A549 (cell line): ENCODE measurements at regions not wholly inside any gene's neighbourhood (a gene's known extent, or its start where the extent isn't known, plus 50 kb on each side); places are given as distances from the start of the nearest gene placed in this dataset.

Experiments used
- ATAC-seq, 2 experiments: fragments of 200-7000 bp in 1 of 2; fragments of >200 bp in 1 of 2; cut with Nextera tagmentation in 1 of 2; cut with Tn5 transposase in 1 of 2; 3 replicates each; pipeline versions ENCODE4 v1.8.0 to v1.9.1; 2018 to 2020; ENCODE audit warnings: mild to moderate bottlenecking in 1 of 2, moderate library complexity in 1 of 2
- CTCF ChIA-PET: fragments of 300-600 bp; sonication (Branson Sonifier 250); formaldehyde crosslinking; extraction: SDS; loops from one replicate; lab custom pipeline; 2021; ENCODE audit warnings: antibody characterized with exemption, inconsistent platforms; lab: Yijun Ruan, JAX
- POLR2A ChIA-PET: fragments of 350-600 bp; formaldehyde crosslinking; extraction: SDS; loops from one replicate; lab custom pipeline; 2021; ENCODE audit warnings: antibody characterized with exemption, inconsistent platforms; lab: Yijun Ruan, JAX
- DNase-seq, 2 experiments: peaks; one replicate each; pipeline versions ENCODE4 v3.0.0 to v3.0.0-alpha.2; 2011 to 2016; ENCODE audit warnings: low read depth in 1 of 2, low spot score in 1 of 2
- FAIRE-seq: peaks from 2 replicates; lab custom pipeline; 2011; peaks lifted over from hg19 to GRCh38; lab: Jason Lieb, UNC
- H3K27ac ChIP-seq, 2 experiments: fragments of >200 bp; sonication (Bioruptor Twin); formaldehyde crosslinking; 3 replicates each; pipeline ENCODE4 v1.5.1; 2016 to 2017
- H3K4me1 ChIP-seq: fragments of >200 bp; sonication (Bioruptor Twin); formaldehyde crosslinking; 3 replicates; pipeline ENCODE4 v1.6.1; 2016
- H3K4me2 ChIP-seq: fragments of >200 bp; sonication (Bioruptor Twin); formaldehyde crosslinking; 3 replicates; pipeline ENCODE4 v1.6.1; 2016
- H3K4me3 ChIP-seq: fragments of >200 bp; sonication (Bioruptor Twin); formaldehyde crosslinking; 3 replicates; pipeline ENCODE4 v1.5.1; 2016
- H3K9me3 ChIP-seq: fragments of >200 bp; sonication (Bioruptor Twin); formaldehyde crosslinking; 3 replicates; pipeline ENCODE4 v1.6.1; 2016
- ATOH8 ChIP-seq: fragments of 250-450 bp; sonication (Bioruptor Pico); IDR thresholded peaks from 2 replicates; pipeline ENCODE4 v1.5.0; 2020; ENCODE audit warnings: low read depth, mild to moderate bottlenecking, moderate library complexity
- CBX8 ChIP-seq: fragments of 200-600 bp; sonication (generic); IDR thresholded peaks from 2 replicates; pipeline ENCODE4 v1.6.1; 2016
- CEBPB ChIP-seq, 2 experiments: fragments of >200 bp in 1 of 2; sonication (Bioruptor Twin) in 1 of 2; formaldehyde crosslinking in 1 of 2; IDR thresholded peaks; 2 replicates each; pipeline ENCODE4 v1.6.1; 2012 to 2016
- CTCF ChIP-seq: fragments of >200 bp; sonication (Bioruptor Twin); formaldehyde crosslinking; IDR thresholded peaks from 3 replicates; pipeline ENCODE4 v1.5.1; 2016
- E2F6 ChIP-seq: IDR thresholded peaks from 2 replicates; pipeline ENCODE4 v1.6.1; 2012; ENCODE audit warnings: low read depth, borderline replicate concordance
- EHF ChIP-seq: fragments of 250-450 bp; sonication (Bioruptor Pico); IDR thresholded peaks from 2 replicates; pipeline ENCODE4 v1.5.0; 2020; ENCODE audit warnings: mild to moderate bottlenecking
- EHMT2 ChIP-seq: fragments of 200-600 bp; sonication (generic); IDR thresholded peaks from 2 replicates; pipeline ENCODE4 v1.6.1; 2016; ENCODE audit warnings: antibody characterized with exemption, low read depth, mild to moderate bottlenecking, moderate library complexity
- EP300 ChIP-seq, 2 experiments: fragments of >200 bp; sonication (Bioruptor Twin); formaldehyde crosslinking; IDR thresholded peaks; 2 replicates in 1 of 2; 3 replicates in 1 of 2; pipeline ENCODE4 v1.6.1; 2016 to 2017
- HDAC2 ChIP-seq: fragments of 200-600 bp; sonication (generic); IDR thresholded peaks from 2 replicates; pipeline ENCODE4 v1.6.1; 2016
- HES2 ChIP-seq: fragments of >200 bp; sonication (Bioruptor Twin); formaldehyde crosslinking; IDR thresholded peaks from 2 replicates; pipeline ENCODE4 v1.6.1; 2016
- HOXA7 ChIP-seq: fragments of 250-450 bp; sonication (Bioruptor Pico); IDR thresholded peaks from 2 replicates; pipeline ENCODE4 v1.5.0; 2020; ENCODE audit warnings: mild to moderate bottlenecking, moderate library complexity
- HOXB13 ChIP-seq: fragments of 250-450 bp; sonication (Bioruptor Pico); IDR thresholded peaks from 2 replicates; pipeline ENCODE4 v1.5.0; 2020; ENCODE audit warnings: low read depth, mild to moderate bottlenecking, moderate library complexity
- HOXB5 ChIP-seq: fragments of 250-450 bp; sonication (Bioruptor Pico); IDR thresholded peaks from 2 replicates; pipeline ENCODE4 v1.5.0; 2020; ENCODE audit warnings: mild to moderate bottlenecking, moderate library complexity
- JUN ChIP-seq, 2 experiments: fragments of >200 bp; sonication (Bioruptor Twin); formaldehyde crosslinking; IDR thresholded peaks; 2 replicates in 1 of 2; 3 replicates in 1 of 2; pipeline ENCODE4 v1.6.1; 2016 to 2017
- JUNB ChIP-seq: fragments of >200 bp; sonication (Bioruptor Twin); formaldehyde crosslinking; IDR thresholded peaks from 2 replicates; pipeline ENCODE4 v1.6.1; 2016
- MAFK ChIP-seq: fragments of 450-650 bp; IDR thresholded peaks from 2 replicates; pipeline ENCODE4 v1.6.1; 2014; ENCODE audit not compliant: partially characterized antibody
- MAZ ChIP-seq: fragments of 150-350 bp; IDR thresholded peaks from 2 replicates; pipeline ENCODE4 v1.6.1; 2014; ENCODE audit warnings: antibody characterized with exemption, low read depth, low read length, borderline replicate concordance
- MYC ChIP-seq: IDR thresholded peaks from 2 replicates; pipeline ENCODE4 v1.6.1; 2012; ENCODE audit warnings: mild to moderate bottlenecking, inconsistent platforms, low read length, improper control_type of control experiment, borderline replicate concordance
- NR3C1 ChIP-seq: fragments of >200 bp; sonication (Bioruptor Twin); formaldehyde crosslinking; IDR thresholded peaks from 3 replicates; pipeline ENCODE4 v1.6.1; 2017
- PBX3 ChIP-seq: IDR thresholded peaks from 2 replicates; pipeline ENCODE4 v1.6.1; 2012
- POLR2AphosphoS2 ChIP-seq: conservative IDR thresholded peaks from 2 replicates; pipeline ENCODE4 v1.6.1; 2012; ENCODE audit warnings: low read length, improper control_type of control experiment, inconsistent platforms
- REST ChIP-seq: fragments of 200-600 bp; sonication (generic); IDR thresholded peaks from 2 replicates; pipeline ENCODE4 v1.6.1; 2016; ENCODE audit warnings: antibody characterized with exemption, mild to moderate bottlenecking, moderate library complexity
- RFX5 ChIP-seq: fragments of 450-650 bp; IDR thresholded peaks from 2 replicates; pipeline ENCODE4 v1.7.1; 2014; ENCODE audit warnings: antibody characterized with exemption, mild to moderate bottlenecking, moderate library complexity
- RNF2 ChIP-seq: fragments of 200-600 bp; sonication (generic); IDR thresholded peaks from 2 replicates; pipeline ENCODE4 v1.6.1; 2016; ENCODE audit warnings: low read depth, mild to moderate bottlenecking, antibody characterized with exemption, moderate library complexity, borderline replicate concordance
- SREBF2 ChIP-seq: fragments of 450-650 bp; IDR thresholded peaks from 2 replicates; pipeline ENCODE4 v1.6.1; 2014; ENCODE audit warnings: mild to moderate bottlenecking, moderate library complexity
- TFCP2L1 ChIP-seq: fragments of 250-450 bp; sonication (Bioruptor Pico); IDR thresholded peaks from 2 replicates; pipeline ENCODE4 v1.5.0; 2021; ENCODE audit warnings: mild to moderate bottlenecking
- ZC3H11A ChIP-seq: fragments of 450-650 bp; IDR thresholded peaks from 2 replicates; pipeline ENCODE4 v1.6.1; 2014; ENCODE audit warnings: antibody characterized with exemption, mild to moderate bottlenecking
- ZFP36 ChIP-seq: fragments of 450-650 bp; IDR thresholded peaks from 2 replicates; pipeline ENCODE4 v1.6.1; 2014; ENCODE audit warnings: borderline replicate concordance; ENCODE audit not compliant: partially characterized antibody
- ZNF302 ChIP-seq: fragments of 250-450 bp; sonication (Bioruptor Pico); IDR thresholded peaks from 2 replicates; pipeline ENCODE4 v1.9.0; 2021; ENCODE audit warnings: inconsistent platforms, mild to moderate bottlenecking, moderate library complexity
- WGBS: methylation state at CpG from one replicate; pipeline ENCODE4 v1.1.6; 2017; ENCODE audit errors: missing lambda C conversion rate; 5-methylcytosine and 5-hydroxymethylcytosine counted together

- no peak for TF ChIP-seq ZC3H11A
Observed at GRCh38 chr3:76078101-76078500, 292.8 kb upstream of the ZNF717 start (continued).

GRCh38 chr3:76083992-76084391 is 298.6 kb upstream of the ZNF717 start:
- no peak overlapping the region for H3K27ac ChIP-seq
- no peaks in the 10 kb centered on the region for H3K4me1 ChIP-seq
- POLR2A ChIA-PET = no interaction called here
- FAIRE-seq = no peak
- no peak overlapping the region for H3K4me2 ChIP-seq
- no peak for DNase-seq
- peaks cover 6% of the 10 kb centered on the region; the same call in 1 of the 3 replicates for H3K9me3 ChIP-seq
- no peak overlapping the region for H3K4me3 ChIP-seq
- no peak for ATAC-seq
- 3% methylated on average over 3 of the region's 3 CpGs for WGBS
- CTCF ChIA-PET = no interaction called here
- TF ChIP-seq CEBPB (IDR thresholded peaks at IDR 0.05) = no peak
- no peak for TF ChIP-seq MYC
- no peak for TF ChIP-seq TFCP2L1 (CRISPR knock-in tag)
- no peak for TF ChIP-seq RFX5
- TF ChIP-seq SREBF2 = no peak
- TF ChIP-seq ATOH8 (CRISPR knock-in tag) = no peak
- no peak for TF ChIP-seq JUN (IDR thresholded peaks at IDR 0.05)
- no peak for TF ChIP-seq CBX8
- TF ChIP-seq RNF2 = no peak
- TF ChIP-seq NR3C1 = no peak
- TF ChIP-seq CTCF = no peak
- TF ChIP-seq EHF (CRISPR knock-in tag) = no peak
- no peak for TF ChIP-seq E2F6
- TF ChIP-seq HDAC2 = no peak
- no peak for TF ChIP-seq HOXA7 (CRISPR knock-in tag)
- TF ChIP-seq JUNB = no peak
- no peak for TF ChIP-seq HES2

GRCh38 chr3:76096036-76096435 is 310.7 kb upstream of the ZNF717 start:
- Histone ChIP-seq H3K27ac (no peak overlapping the region), H3K4me2 (no peak overlapping the region), H3K4me1 (no peaks in the 10 kb centered on the region), H3K9me3 (no peaks in the 10 kb centered on the region; the same call in 2 of the 3 replicates), H3K4me3 (no peak overlapping the region)
- ChIA-PET CTCF (no interaction called here), POLR2A (no interaction called here)
- ATAC-seq (no peak), DNase-seq (no peak), FAIRE-seq (no peak)
- WGBS = 2% methylated on average over 3 of the region's 3 CpGs
- no peak for TF ChIP-seq EP300 (IDR thresholded peaks at IDR 0.05)
- no peak for TF ChIP-seq HOXB13
- no peak for TF ChIP-seq HOXB5 (CRISPR knock-in tag)
- no peak for TF ChIP-seq ZNF302 (CRISPR knock-in tag)
- TF ChIP-seq EHMT2 = no peak
- no peak for TF ChIP-seq NR3C1
- TF ChIP-seq REST = no peak
- no peak for TF ChIP-seq ZFP36
- TF ChIP-seq PBX3 = no peak
- no peak for TF ChIP-seq MAZ
- no peak for TF ChIP-seq JUNB
- no peak for TF ChIP-seq POLR2AphosphoS2
- TF ChIP-seq MAFK = no peak
- TF ChIP-seq TFCP2L1 (CRISPR knock-in tag) = no peak
